H1 (cell line): ENCODE measurements at regions not wholly inside any gene's neighbourhood (a gene's known extent, or its start where the extent isn't known, plus 50 kb on each side); places are given as distances from the start of the nearest gene placed in this dataset.

Source experiments
- ASH2L ChIP-seq: fragments of 200-600, 300-600 bp; sonication (generic); IDR thresholded peaks from one replicate; pipeline ENCODE4 v1.7.1; 2017; ENCODE audit warnings: low read length
- ATF2 ChIP-seq: IDR thresholded peaks from 2 replicates; pipeline ENCODE4 v1.6.1; 2012; ENCODE audit warnings: low read length, inconsistent platforms
- BRCA1 ChIP-seq: IDR thresholded peaks from 2 replicates; pipeline ENCODE4 v1.6.1; 2012; ENCODE audit warnings: low read depth, low read length, improper control_type of control experiment
- CHD1 ChIP-seq: IDR thresholded peaks from 2 replicates; pipeline ENCODE4 v1.6.1; 2012; ENCODE audit warnings: low read depth, low read length, improper control_type of control experiment
- EP300 ChIP-seq, 2 experiments: IDR thresholded peaks; 1 replicate in 1 of 2; 2 replicates in 1 of 2; pipeline ENCODE4 v1.6.1; 2011 to 2012; ENCODE audit warnings: low read depth in 2 of 2, low read length in 2 of 2, mild to moderate bottlenecking in 2 of 2, borderline replicate concordance in 1 of 2, inconsistent platforms in 1 of 2, moderate library complexity in 1 of 2
- HDAC2 ChIP-seq, 2 experiments: fragments of 300-600 bp in 1 of 2; sonication (generic) in 1 of 2; IDR thresholded peaks; 2 replicates each; pipeline ENCODE4 v1.6.1; 2011 to 2012; ENCODE audit warnings: low read depth in 2 of 2, low read length in 2 of 2, mild to moderate bottlenecking in 2 of 2, moderate library complexity in 2 of 2, borderline replicate concordance in 1 of 2, inconsistent platforms in 1 of 2
- HDAC6 ChIP-seq: IDR thresholded peaks from one replicate; pipeline ENCODE4 v1.7.1; 2012; ENCODE audit warnings: low read depth, mild to moderate bottlenecking, inconsistent platforms, low read length, moderate library complexity
- JUND ChIP-seq: IDR thresholded peaks from 2 replicates; pipeline ENCODE4 v1.6.1; 2011; ENCODE audit warnings: mild to moderate bottlenecking, improper control_type of control experiment, low read length
- KDM1A ChIP-seq: fragments of 200-600, 300-600 bp; sonication (generic); IDR thresholded peaks from 2 replicates; pipeline ENCODE4 v1.7.1; 2016; ENCODE audit warnings: mild to moderate bottlenecking, low read length, borderline replicate concordance
- NRF1 ChIP-seq: IDR thresholded peaks from 2 replicates; pipeline ENCODE4 v1.6.1; 2011; ENCODE audit warnings: mild to moderate bottlenecking, low read depth, low read length, improper control_type of control experiment
- POLR2A ChIP-seq, 2 experiments: IDR thresholded peaks; 1 replicate in 1 of 2; 2 replicates in 1 of 2; pipeline ENCODE4 v1.6.1; 2011; ENCODE audit warnings: low read depth in 2 of 2, low read length in 2 of 2, mild to moderate bottlenecking in 2 of 2; ENCODE audit errors: control extremely low read depth in 1 of 2
- POLR2AphosphoS5 ChIP-seq: IDR thresholded peaks from 2 replicates; pipeline ENCODE4 v1.6.1; 2011; ENCODE audit warnings: low read depth, low read length
- RAD21 ChIP-seq, 2 experiments: IDR thresholded peaks in 1 of 2; conservative IDR thresholded peaks in 1 of 2; 2 replicates each; pipeline ENCODE4 v1.6.1; 2011; ENCODE audit warnings: low read depth in 2 of 2, low read length in 2 of 2, improper control_type of control experiment in 1 of 2, inconsistent platforms in 1 of 2, mild to moderate bottlenecking in 1 of 2, moderate library complexity in 1 of 2
- RXRA ChIP-seq: IDR thresholded peaks from 2 replicates; pipeline ENCODE4 v1.6.1; 2011; ENCODE audit warnings: low read depth, mild to moderate bottlenecking, low read length, moderate library complexity; ENCODE audit not compliant: insufficient read depth
- SP1 ChIP-seq: IDR thresholded peaks from 2 replicates; pipeline ENCODE4 v1.6.1; 2011; ENCODE audit warnings: low read depth, low read length
- SP4 ChIP-seq: IDR thresholded peaks from 2 replicates; pipeline ENCODE4 v1.6.1; 2012; ENCODE audit warnings: low read length, inconsistent platforms
- SRF ChIP-seq: IDR thresholded peaks from 2 replicates; pipeline ENCODE4 v1.6.1; 2011; ENCODE audit warnings: mild to moderate bottlenecking, low read depth, low read length, moderate library complexity
- TAF7 ChIP-seq: optimal IDR thresholded peaks from 2 replicates; pipeline ENCODE3; 2011; ENCODE audit warnings: low read depth, mild to moderate bottlenecking, inconsistent platforms, low read length, moderate library complexity, borderline replicate concordance
- TCF12 ChIP-seq: IDR thresholded peaks from 2 replicates; pipeline ENCODE4 v1.6.1; 2011; ENCODE audit warnings: low read depth, mild to moderate bottlenecking, low read length
- TF ChIP-seq, protein P1 (sequence below): IDR thresholded peaks from 2 replicates; pipeline ENCODE4 v1.6.1; 2012; ENCODE audit warnings: inconsistent platforms

DNA sequence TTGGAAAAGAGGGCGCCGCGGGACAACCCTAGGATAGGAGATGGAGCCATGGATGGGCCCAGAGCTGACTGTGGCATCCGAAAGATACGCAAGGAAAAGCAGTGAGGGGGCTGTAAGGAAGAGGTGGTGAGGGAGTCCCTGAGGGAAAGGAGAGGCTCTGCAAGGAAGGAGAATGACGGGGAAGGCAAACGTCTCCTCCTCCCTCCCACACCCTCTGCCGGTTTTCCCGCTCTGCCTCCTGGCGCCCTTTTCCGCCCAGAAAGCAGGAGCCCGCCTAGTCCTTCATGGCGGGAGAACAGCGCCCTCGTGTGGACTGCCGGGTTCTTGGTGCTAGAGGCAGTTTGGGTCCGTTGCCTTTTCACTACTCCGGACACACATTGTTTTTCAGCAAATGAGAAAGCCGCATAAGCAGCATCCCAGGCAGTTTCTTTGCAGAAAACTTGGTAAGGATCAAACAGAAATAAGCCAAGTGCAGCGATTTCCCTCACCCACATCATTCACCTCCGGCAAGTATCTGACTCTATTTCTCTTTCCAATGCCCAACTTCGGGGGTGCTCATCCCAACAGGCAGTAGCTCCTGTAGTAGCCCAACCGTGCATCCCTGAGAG, 200.4 kb downstream of the INO80D start (continued):
- TF ChIP-seq EP300 (IDR thresholded peaks at IDR 0.05; ENCODE audit: borderline replicate concordance in 1 of 2, low read depth in 2 of 2, low read length in 2 of 2) (no peak), RXRA (no peak), SP4 (0 out of 2 replicates have a peak, but pooled peaks have one; percentile 50), BRCA1 (0 out of 2 replicates have a peak, but pooled peaks have one; percentile 12), HDAC2 (IDR thresholded peaks at IDR 0.05; ENCODE audit: borderline replicate concordance in 1 of 2, low read depth in 2 of 2, low read length in 2 of 2) (0 out of 4 replicates have a peak, but pooled peaks of 1 of the 2 experiments have one; percentile 33), SRF (no peak), ASH2L (no peak), CHD1 (no peak), TAF7 (peak; percentile 38), POLR2A (IDR thresholded peaks at IDR 0.05; ENCODE audit: control extremely low read depth in 1 of 2, low read depth in 2 of 2, low read length in 2 of 2) (no peak), SP1 (peak; percentile 61; the same call in 1 of the 2 replicates), POLR2AphosphoS5 (no peak), NRF1 (no peak), JUND (no peak), ATF2 (no peak), HDAC6 (no peak), KDM1A (peak; percentile 43; the same call in 1 of the 2 replicates), RAD21 (IDR thresholded peaks at IDR 0.05 in 1 of 2, conservative IDR thresholded peaks at IDR 0.05 in 1 of 2; ENCODE audit: low read depth in 2 of 2, low read length in 2 of 2) (peak; percentile 98 to 99), TCF12 (0 out of 2 replicates have a peak, but pooled peaks have one; percentile 13)
- TF ChIP-seq, protein P1, sequence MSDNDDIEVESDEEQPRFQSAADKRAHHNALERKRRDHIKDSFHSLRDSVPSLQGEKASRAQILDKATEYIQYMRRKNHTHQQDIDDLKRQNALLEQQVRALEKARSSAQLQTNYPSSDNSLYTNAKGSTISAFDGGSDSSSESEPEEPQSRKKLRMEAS = peak; percentile 82
